ENCODE measurements at regions not wholly inside any gene's neighbourhood (a gene's known extent, or its start where the extent isn't known, plus 50 kb on each side); places are given as distances from the start of the nearest gene placed in this dataset.

GRCh38 chr20:61185181-61185580 is 66.9 kb upstream of the CDH4 start:
- no peaks in the 10 kb centered on the region for H3K4me1 ChIP-seq (ENCODE audit: control insufficient read depth, insufficient read depth, low read length)
- WGBS: 83% methylated on average over 7 of the region's 7 CpGs
- no peak overlapping the region for H3K4me3 ChIP-seq (ENCODE audit: low read length)
- intact Hi-C loops (cut with DNase I): no loop called here
- H3K9me3 ChIP-seq (ENCODE audit: control insufficient read depth, low read length): no peaks in the 10 kb centered on the region
- no peaks in the 10 kb centered on the region for H3K27me3 ChIP-seq (ENCODE audit: control insufficient read depth, insufficient read depth)
- DNase-seq (no peak), ATAC-seq (no peak)
- H3K27ac ChIP-seq (ENCODE audit: low read length): no peak overlapping the region

- Histone ChIP-seq H3K4me1 (ENCODE audit: control insufficient read depth, insufficient read depth, low read length) (no peaks in the 10 kb centered on the region), H3K27ac (ENCODE audit: low read length) (no peak overlapping the region), H3K9me3 (ENCODE audit: control insufficient read depth, low read length) (no peaks in the 10 kb centered on the region), H3K27me3 (ENCODE audit: control insufficient read depth, insufficient read depth) (no peaks in the 10 kb centered on the region), H3K4me3 (ENCODE audit: low read length) (no peak overlapping the region)
- intact Hi-C loops (cut with DNase I): no loop called here
- ATAC-seq (no peak), DNase-seq (no peak)
- 44% methylated on average over 12 of the region's 12 CpGs for WGBS
These were observed 66.0 kb upstream of the CDH4 start for GRCh38 chr20:61185841-61186601.

GRCh38 chr20:61186771-61187472 is 65.1 kb upstream of the CDH4 start:
- 56% methylated on average over 11 of the region's 11 CpGs for WGBS
- Histone ChIP-seq H3K4me3 (ENCODE audit: low read length) (no peak overlapping the region), H3K27ac (ENCODE audit: low read length) (no peak overlapping the region), H3K4me1 (ENCODE audit: control insufficient read depth, insufficient read depth, low read length) (no peaks in the 10 kb centered on the region), H3K9me3 (ENCODE audit: control insufficient read depth, low read length) (no peaks in the 10 kb centered on the region), H3K27me3 (ENCODE audit: control insufficient read depth, insufficient read depth) (no peaks in the 10 kb centered on the region)
- intact Hi-C loops (cut with DNase I): no loop called here
- no peak for ATAC-seq
- DNase-seq: no peak

GRCh38 chr20:61189534-61189933 is 62.5 kb upstream of the CDH4 start:
- no peaks in the 10 kb centered on the region for H3K27me3 ChIP-seq (ENCODE audit: control insufficient read depth, insufficient read depth)

GRCh38 chr20:61191096-61191495 is 61.0 kb upstream of the CDH4 start:
- ATAC-seq: no peak
- DNase-seq: no peak
- H3K9me3 ChIP-seq (ENCODE audit: control insufficient read depth, low read length): no peaks in the 10 kb centered on the region
- no peak overlapping the region for H3K4me3 ChIP-seq (ENCODE audit: low read length)
- H3K27ac ChIP-seq (ENCODE audit: low read length): no peak overlapping the region
- no peaks in the 10 kb centered on the region for H3K4me1 ChIP-seq (ENCODE audit: control insufficient read depth, insufficient read depth, low read length)
- H3K27me3 ChIP-seq (ENCODE audit: control insufficient read depth, insufficient read depth): no peaks in the 10 kb centered on the region
- intact Hi-C loops (cut with DNase I): no loop called here
- 94% methylated on average over 9 of the region's 9 CpGs for WGBS

More at GRCh38 chr20:61189534-61189933, 62.5 kb upstream of the CDH4 start:
- H3K27ac ChIP-seq (ENCODE audit: low read length): no peak overlapping the region
- no peak for ATAC-seq
- H3K9me3 ChIP-seq (ENCODE audit: control insufficient read depth, low read length): no peaks in the 10 kb centered on the region
- no peak for DNase-seq
- WGBS: 76% methylated on average over 1 of the region's 1 CpG
- H3K4me1 ChIP-seq (ENCODE audit: control insufficient read depth, insufficient read depth, low read length): no peaks in the 10 kb centered on the region
- no peak overlapping the region for H3K4me3 ChIP-seq (ENCODE audit: low read length)
- intact Hi-C loops (cut with DNase I): no loop called here

GRCh38 chr20:61192337-61192950 is 59.6 kb upstream of the CDH4 start:
- no peak overlapping the region for H3K4me3 ChIP-seq (ENCODE audit: low read length)
- H3K27me3 ChIP-seq (ENCODE audit: control insufficient read depth, insufficient read depth): no peaks in the 10 kb centered on the region
- intact Hi-C loops (cut with DNase I): no loop called here
- H3K27ac ChIP-seq (ENCODE audit: low read length): no peak overlapping the region
- WGBS: 65% methylated on average over 10 of the region's 10 CpGs
- H3K9me3 ChIP-seq (ENCODE audit: control insufficient read depth, low read length): no peaks in the 10 kb centered on the region
- ATAC-seq: no peak
- DNase-seq: no peak
- no peaks in the 10 kb centered on the region for H3K4me1 ChIP-seq (ENCODE audit: control insufficient read depth, insufficient read depth, low read length)

GRCh38 chr20:61193164-61193563 is 58.9 kb upstream of the CDH4 start:
- Histone ChIP-seq H3K4me1 (ENCODE audit: control insufficient read depth, insufficient read depth, low read length) (no peaks in the 10 kb centered on the region), H3K27ac (ENCODE audit: low read length) (no peak overlapping the region), H3K9me3 (ENCODE audit: control insufficient read depth, low read length) (no peaks in the 10 kb centered on the region), H3K4me3 (ENCODE audit: low read length) (no peak overlapping the region), H3K27me3 (ENCODE audit: control insufficient read depth, insufficient read depth) (no peaks in the 10 kb centered on the region)
- intact Hi-C loops (cut with DNase I): no loop called here
- DNase-seq (no peak), ATAC-seq (no peak)
- 85% methylated on average over 15 of the region's 15 CpGs for WGBS

Small RNA genes lying in the stretch of these regions (microRNA-seq; reads per million reads assigned to microRNA genes)
- gene MIR4533 (0 reads per million in 2 donors), gene MIR548AG2 (0 to 0.42 reads per million in 2 donors), gene MIR646 (0 reads per million in 2 donors)

Measured in right cardiac atrium (tissue), 5 donors.